KOPT-K1 (cell line): ENCODE measurements at regions not wholly inside any gene's neighbourhood (a gene's known extent, or its start where the extent isn't known, plus 50 kb on each side); places are given as distances from the start of the nearest gene placed in this dataset.

Experiments used
- H3K27ac ChIP-seq: fragments of 200-600 bp; sonication (generic); 2 replicates; pipeline ENCODE4 v1.5.1; 2016; ENCODE audit warnings: antibody characterized with exemption, mild to moderate bottlenecking, low read depth, low read length; ENCODE audit not compliant: poor library complexity, severe bottlenecking
- H3K36me3 ChIP-seq: fragments of 200-600 bp; sonication (generic); 2 replicates; pipeline ENCODE4 v1.5.1; 2017; ENCODE audit warnings: antibody characterized with exemption, mild to moderate bottlenecking, low read length, moderate library complexity; ENCODE audit not compliant: insufficient read depth
- H3K9me3 ChIP-seq: fragments of 200-600 bp; sonication (generic); 2 replicates; pipeline ENCODE4 v1.5.1; 2017; ENCODE audit warnings: antibody characterized with exemption, low read length, mild to moderate bottlenecking; ENCODE audit not compliant: insufficient read depth, poor library complexity, severe bottlenecking

- Histone ChIP-seq H3K27ac (no peak overlapping the region), H3K9me3 (no peaks in the 10 kb centered on the region), H3K36me3 (no peaks in the 10 kb centered on the region)
Observed at GRCh38 chr7:18354108-18355085, 141.2 kb upstream of the HDAC9 start.

GRCh38 chr7:18356191-18356645, 139.3 kb upstream of the HDAC9 start:
- no peak overlapping the region for H3K27ac ChIP-seq
- H3K9me3 ChIP-seq: no peaks in the 10 kb centered on the region
- H3K36me3 ChIP-seq: no peaks in the 10 kb centered on the region

GRCh38 chr7:18357691-18358090, 137.9 kb upstream of the HDAC9 start:
- H3K27ac ChIP-seq: no peak overlapping the region
- no peaks in the 10 kb centered on the region for H3K36me3 ChIP-seq
- no peaks in the 10 kb centered on the region for H3K9me3 ChIP-seq

GRCh38 chr7:18361756-18362155, 133.8 kb upstream of the HDAC9 start:
- no peaks in the 10 kb centered on the region for H3K9me3 ChIP-seq
- H3K27ac ChIP-seq: no peak overlapping the region
- no peaks in the 10 kb centered on the region for H3K36me3 ChIP-seq

- Histone ChIP-seq H3K27ac (no peak overlapping the region), H3K9me3 (no peaks in the 10 kb centered on the region), H3K36me3 (no peaks in the 10 kb centered on the region)
Observed at GRCh38 chr7:18363751-18364380, 131.7 kb upstream of the HDAC9 start.

GRCh38 chr7:18364396-18364795, 131.2 kb upstream of the HDAC9 start:
- no peaks in the 10 kb centered on the region for H3K36me3 ChIP-seq
- H3K27ac ChIP-seq: no peak overlapping the region
- no peaks in the 10 kb centered on the region for H3K9me3 ChIP-seq

GRCh38 chr7:18366394-18366793, 129.2 kb upstream of the HDAC9 start:
- H3K27ac ChIP-seq: no peak overlapping the region
- H3K9me3 ChIP-seq: no peaks in the 10 kb centered on the region
- H3K36me3 ChIP-seq: no peaks in the 10 kb centered on the region

GRCh38 chr7:18369011-18369410, 126.5 kb upstream of the HDAC9 start:
- no peak overlapping the region for H3K27ac ChIP-seq

GRCh38 chr7:18370633-18371032, 124.9 kb upstream of the HDAC9 start:
- H3K9me3 ChIP-seq: no peaks in the 10 kb centered on the region
- no peaks in the 10 kb centered on the region for H3K36me3 ChIP-seq
- no peak overlapping the region for H3K27ac ChIP-seq

More at GRCh38 chr7:18369011-18369410, 126.5 kb upstream of the HDAC9 start:
- no peaks in the 10 kb centered on the region for H3K9me3 ChIP-seq
- no peaks in the 10 kb centered on the region for H3K36me3 ChIP-seq

GRCh38 chr7:18378989-18379605, 116.5 kb upstream of the HDAC9 start:
- Histone ChIP-seq H3K36me3 (no peaks in the 10 kb centered on the region), H3K27ac (no peak overlapping the region), H3K9me3 (no peaks in the 10 kb centered on the region)

GRCh38 chr7:18384491-18385143, 110.9 kb upstream of the HDAC9 start:
- Histone ChIP-seq H3K9me3 (no peaks in the 10 kb centered on the region), H3K36me3 (no peaks in the 10 kb centered on the region), H3K27ac (no peak overlapping the region)

- H3K27ac ChIP-seq: no peak overlapping the region
- no peaks in the 10 kb centered on the region for H3K36me3 ChIP-seq
- H3K9me3 ChIP-seq: no peaks in the 10 kb centered on the region
Observed at GRCh38 chr7:18386607-18387006, 108.9 kb upstream of the HDAC9 start.

- H3K36me3 ChIP-seq: no peaks in the 10 kb centered on the region
- no peaks in the 10 kb centered on the region for H3K9me3 ChIP-seq
- H3K27ac ChIP-seq: no peak overlapping the region
Observed at GRCh38 chr7:18387191-18387735, 108.3 kb upstream of the HDAC9 start.

- no peak overlapping the region for H3K27ac ChIP-seq
- H3K36me3 ChIP-seq: no peaks in the 10 kb centered on the region
- no peaks in the 10 kb centered on the region for H3K9me3 ChIP-seq
Observed at GRCh38 chr7:18390535-18390907, 105.0 kb upstream of the HDAC9 start.
